ENCODE measurements at regions not wholly inside any gene's neighbourhood (a gene's known extent, or its start where the extent isn't known, plus 50 kb on each side); places are given as distances from the start of the nearest gene placed in this dataset.

- TF ChIP-seq CTCF (IDR thresholded peaks at IDR 0.05) = no peak
- no peak for TF ChIP-seq POLR2A (IDR thresholded peaks at IDR 0.05)
These were observed 265.9 kb downstream of the SOX9 start for GRCh38 chr17:72386619-72387237.
